Left lung (tissue), 4 donors: ENCODE measurements at regions not wholly inside any gene's neighbourhood (a gene's known extent, or its start where the extent isn't known, plus 50 kb on each side); places are given as distances from the start of the nearest gene placed in this dataset.
A peak's percentile ranks its signal among the peaks of the same experiment; 100 is the strongest.
"Not testable (repeated sequence)": the region's sequence is repeated elsewhere in the genome, so short reads cannot be mapped to it uniquely, and the experiment has no call there.

Experiments
- ATAC-seq: fragments of 200-7000 bp; cut with Tn5 transposase; one replicate; pipeline ENCODE4 v1.9.1; 2020; ENCODE audit warnings: moderate library complexity
- DNase-seq, 4 donors: peaks; one replicate each; pipeline ENCODE4 v3.0.0-alpha.2; 2013 to 2020
- H3K27ac ChIP-seq, 2 donors: fragments of 200-600 bp; sonication (generic) in 1 of 2; one replicate each; pipeline versions ENCODE4 v1.5.0 to v1.8.0; 2020 to 2021
- H3K27me3 ChIP-seq, 2 donors: fragments of 200-600 bp; sonication (generic) in 1 of 2; one replicate each; pipeline versions ENCODE4 v1.5.0 to v1.8.0; 2020 to 2021
- H3K36me3 ChIP-seq, 2 donors: fragments of 200-600 bp; sonication (generic) in 1 of 2; one replicate each; pipeline versions ENCODE4 v1.5.0 to v1.8.0; 2020 to 2021
- H3K4me1 ChIP-seq, 2 donors: fragments of 200-600 bp; one replicate each; pipeline ENCODE4 v1.8.0; 2021
- H3K4me3 ChIP-seq, 2 donors: fragments of 200-600 bp; sonication (generic) in 1 of 2; one replicate each; pipeline versions ENCODE4 v1.5.0 to v1.8.0; 2020 to 2021; ENCODE audit warnings: mild to moderate bottlenecking in 1 of 2
- H3K9me3 ChIP-seq, 2 donors: fragments of 200-600 bp; sonication (generic) in 1 of 2; one replicate each; pipeline versions ENCODE4 v1.5.0 to v1.8.0; 2020 to 2021
- CTCF ChIP-seq, 2 donors: fragments of 200-600 bp; sonication (generic) in 1 of 2; IDR thresholded peaks; one replicate each; pipeline versions ENCODE4 v1.5.0 to v1.8.0; 2021; ENCODE audit warnings: antibody characterized with exemption in 2 of 2
- intact Hi-C, 2 donors: fragments of 100-400 bp; cut with DNase I; formaldehyde crosslinking; loops; one replicate each; pipeline versions ENCODE4 v1.11.2 to v1.14.2; 2022
- donor health status: DM: no; HTN: yes; CAD: no.
- donor health status: DM: no; HTN: no; CAD: no.

GRCh38 chr16:5257462-5257861, 159.9 kb upstream of the EEF2KMT start:
- no peak for ATAC-seq

GRCh38 chr16:5252791-5253190, 155.2 kb upstream of the EEF2KMT start:
- intact Hi-C loops = no loop called here
- DNase-seq = no peak
- TF ChIP-seq CTCF (IDR thresholded peaks at IDR 0.05) = no peak
- Histone ChIP-seq H3K36me3 (no peaks in the 10 kb centered on the region), H3K27ac (no peak overlapping the region), H3K27me3 (peaks cover 0 to 4% of the 10 kb centered on the region in 2 donors), H3K4me1 (no peaks in the 10 kb centered on the region), H3K4me3 (no peak overlapping the region), H3K9me3 (no peaks in the 10 kb centered on the region)
- no peak for ATAC-seq

More at GRCh38 chr16:5257462-5257861, 159.9 kb upstream of the EEF2KMT start:
- intact Hi-C loops = no loop called here
- Histone ChIP-seq H3K4me1 (no peaks in the 10 kb centered on the region), H3K9me3 (no peaks in the 10 kb centered on the region), H3K4me3 (no peak overlapping the region), H3K27ac (no peak overlapping the region), H3K27me3 (peaks cover 0 to 6% of the 10 kb centered on the region in 2 donors), H3K36me3 (no peaks in the 10 kb centered on the region)
- TF ChIP-seq CTCF (IDR thresholded peaks at IDR 0.05) = no peak
- no peak for DNase-seq

GRCh38 chr16:5247403-5247802, 149.8 kb upstream of the EEF2KMT start:
- H3K4me1 ChIP-seq, H3K4me3 ChIP-seq, H3K27ac ChIP-seq, H3K36me3 ChIP-seq, ATAC-seq, DNase-seq, intact Hi-C loops, H3K27me3 ChIP-seq, H3K9me3 ChIP-seq: not testable (repeated sequence)

GRCh38 chr16:5240278-5240626, 142.7 kb upstream of the EEF2KMT start:
- ATAC-seq, H3K4me1 ChIP-seq, H3K27ac ChIP-seq, H3K4me3 ChIP-seq, H3K9me3 ChIP-seq, intact Hi-C loops, DNase-seq, H3K36me3 ChIP-seq: not testable (repeated sequence)
- peaks cover 0 to 46% of the 10 kb centered on the region in 2 donors for H3K27me3 ChIP-seq

GRCh38 chr16:5239472-5240277, 142.1 kb upstream of the EEF2KMT start:
- ATAC-seq (peak; percentile 29), DNase-seq (peak in 3 of 4 donors; percentile 22 to 88 (median 28))
- intact Hi-C loops, H3K4me3 ChIP-seq, H3K36me3 ChIP-seq, H3K4me1 ChIP-seq, H3K9me3 ChIP-seq, H3K27ac ChIP-seq: not testable (repeated sequence)
- peaks cover 0 to 46% of the 10 kb centered on the region in 2 donors for H3K27me3 ChIP-seq
- TF ChIP-seq CTCF (IDR thresholded peaks at IDR 0.05) = peak in 1 of 2 donors; percentile 50

GRCh38 chr16:5235119-5235518, 137.5 kb upstream of the EEF2KMT start:
- no peaks in the 10 kb centered on the region for H3K9me3 ChIP-seq
- no peak for ATAC-seq
- no peak overlapping the region for H3K27ac ChIP-seq
- H3K36me3 ChIP-seq = no peaks in the 10 kb centered on the region
- intact Hi-C loops = no loop called here
- no peak for TF ChIP-seq CTCF (IDR thresholded peaks at IDR 0.05)
- no peak for DNase-seq
- H3K4me1 ChIP-seq = peaks cover 0 to 4% of the 10 kb centered on the region in 2 donors
- peaks cover 0 to 39% of the 10 kb centered on the region in 2 donors for H3K27me3 ChIP-seq
- no peak overlapping the region for H3K4me3 ChIP-seq
